Putamen (tissue), 1 donor: ENCODE measurements at regions not wholly inside any gene's neighbourhood (a gene's known extent, or its start where the extent isn't known, plus 50 kb on each side); places are given as distances from the start of the nearest gene placed in this dataset.

Source experiments
- DNase-seq: peaks from one replicate; pipeline ENCODE4 v3.0.0-alpha.2; 2016; ENCODE audit warnings: low spot score

DNA sequence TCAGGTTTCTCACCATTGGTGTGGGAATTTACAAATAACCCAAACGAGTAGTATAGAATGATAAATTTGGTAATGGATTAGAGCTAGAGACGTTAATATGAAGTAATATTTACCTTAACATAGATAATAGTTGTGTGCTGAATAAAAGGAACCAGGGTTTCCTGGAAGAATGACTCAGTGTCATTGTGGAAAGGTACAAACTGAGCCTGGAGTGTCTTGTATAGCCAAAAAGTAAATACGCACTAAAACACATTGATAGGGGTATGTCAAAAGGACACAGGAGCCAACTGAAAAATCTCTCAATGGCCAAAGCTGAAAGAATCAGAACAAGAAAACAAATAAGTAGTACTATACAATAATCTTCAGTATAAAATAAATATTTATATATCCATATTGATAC lies 363.5 kb downstream of the SLCO4C1 start:
- DNase-seq: no peak

DNA sequence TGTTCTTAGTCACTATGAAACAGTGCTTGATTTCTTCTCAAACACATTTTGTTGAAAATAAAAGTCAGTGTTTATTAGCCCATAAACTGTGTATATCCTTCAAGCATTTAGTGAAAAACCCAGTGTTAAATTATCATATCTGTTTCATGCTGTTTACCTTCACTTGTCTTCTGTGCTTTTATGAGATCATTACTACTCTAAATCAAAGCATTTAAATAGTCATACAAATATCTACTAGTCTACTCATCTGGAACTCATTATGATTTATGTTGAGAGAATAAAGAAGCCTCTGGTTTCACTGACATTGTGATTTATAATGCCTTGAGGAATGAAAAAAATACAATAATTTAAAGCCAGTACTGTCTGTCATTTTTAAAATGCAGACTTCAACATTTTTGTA lies 366.5 kb downstream of the SLCO4C1 start:
- no peak for DNase-seq

DNA sequence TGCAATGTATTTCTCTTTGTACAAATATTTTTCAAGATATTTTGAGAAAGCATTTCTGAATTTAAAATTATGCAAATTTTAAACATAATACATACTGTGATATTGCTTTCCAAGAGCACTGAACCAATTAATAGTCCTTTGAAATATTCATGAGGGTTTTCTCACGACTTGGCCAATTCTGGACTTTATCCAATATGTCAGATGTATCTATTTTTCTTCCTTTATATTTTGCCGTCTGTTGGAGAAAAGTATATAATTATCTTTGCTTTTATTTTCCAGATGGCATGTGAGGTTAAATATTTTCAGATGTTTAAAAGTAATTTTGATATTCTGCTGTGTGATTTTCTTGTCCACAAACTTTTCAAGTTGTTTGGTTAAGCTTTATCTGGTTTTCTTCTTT lies 378.9 kb downstream of the SLCO4C1 start:
- DNase-seq: no peak

DNA sequence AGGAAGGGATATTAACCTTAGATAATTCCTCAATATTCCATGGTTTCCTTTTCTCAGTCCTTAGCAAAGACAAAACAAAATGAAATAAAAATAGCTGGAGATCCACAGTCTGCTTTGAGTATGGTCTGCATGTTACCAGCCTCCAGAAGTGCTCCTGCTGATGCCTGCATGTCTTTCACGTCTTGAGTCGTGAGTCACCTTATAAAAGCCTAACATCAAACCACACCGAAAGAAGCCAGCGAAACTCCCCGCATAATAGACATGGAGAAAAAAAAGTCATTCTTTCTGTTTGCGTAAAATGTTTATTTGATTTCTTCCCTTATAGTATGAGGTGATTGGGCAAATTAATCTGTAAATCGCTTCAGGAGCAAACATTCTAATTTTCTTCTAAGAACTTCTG lies 380.5 kb downstream of the SLCO4C1 start:
- DNase-seq: no peak

DNA sequence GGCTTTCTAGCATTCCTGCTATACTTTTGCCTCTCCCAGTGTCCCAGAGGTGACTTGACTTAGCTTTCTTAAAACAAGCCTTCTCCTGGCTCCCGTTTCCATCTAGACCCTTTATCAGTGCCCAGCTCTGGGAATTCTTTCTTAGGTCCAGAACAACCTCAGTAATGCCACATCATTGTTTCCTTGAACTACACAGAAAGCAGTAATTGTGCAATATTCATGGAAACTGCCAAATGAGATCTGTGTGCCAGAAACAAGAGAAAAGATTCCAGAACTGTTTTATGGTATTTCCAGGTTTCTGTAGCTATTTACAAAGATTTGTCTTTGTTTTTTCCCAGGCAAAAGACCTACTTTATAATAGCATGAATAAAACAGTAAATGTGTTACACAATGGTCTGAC lies 391.3 kb downstream of the SLCO4C1 start:
- DNase-seq: no peak

DNA sequence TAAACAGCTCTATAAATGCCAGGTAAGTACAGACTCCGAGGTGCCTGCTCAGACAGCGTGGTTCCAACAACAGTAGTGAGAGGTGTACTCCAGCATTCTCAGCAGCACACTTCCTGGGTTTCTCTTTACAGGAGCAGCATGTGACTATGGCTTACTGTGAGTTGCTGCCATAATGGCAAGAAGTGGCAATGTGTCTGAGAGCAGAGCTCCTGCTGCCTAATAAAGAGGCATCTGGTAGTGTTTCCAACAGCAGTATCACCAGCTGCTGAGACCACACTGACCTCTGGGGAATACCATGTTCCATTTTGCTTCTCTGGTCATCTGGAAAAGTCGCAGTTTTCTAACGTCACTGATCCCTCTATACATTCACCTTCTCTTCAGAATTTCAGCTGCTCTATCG lies 398.2 kb downstream of the SLCO4C1 start:
- DNase-seq: no peak

DNA sequence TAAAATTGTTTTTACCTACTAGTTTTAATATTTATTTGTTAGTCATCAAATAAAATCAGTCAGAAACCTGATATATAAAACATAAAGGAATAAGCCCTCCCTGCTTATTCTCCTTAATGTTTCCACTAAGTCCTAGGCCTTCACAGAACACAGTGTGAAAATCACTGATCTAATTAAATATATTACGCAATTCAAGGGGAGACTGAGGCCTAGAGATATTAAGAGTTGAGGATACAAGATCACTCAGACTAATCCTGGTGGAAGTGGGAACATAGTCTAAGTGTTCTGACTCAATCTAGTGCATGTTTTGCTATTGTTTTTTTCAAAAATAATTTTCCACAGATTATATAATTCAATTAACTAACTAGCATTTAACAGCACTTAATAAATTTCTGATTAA lies 401.1 kb downstream of the SLCO4C1 start:
- no peak for DNase-seq

DNA sequence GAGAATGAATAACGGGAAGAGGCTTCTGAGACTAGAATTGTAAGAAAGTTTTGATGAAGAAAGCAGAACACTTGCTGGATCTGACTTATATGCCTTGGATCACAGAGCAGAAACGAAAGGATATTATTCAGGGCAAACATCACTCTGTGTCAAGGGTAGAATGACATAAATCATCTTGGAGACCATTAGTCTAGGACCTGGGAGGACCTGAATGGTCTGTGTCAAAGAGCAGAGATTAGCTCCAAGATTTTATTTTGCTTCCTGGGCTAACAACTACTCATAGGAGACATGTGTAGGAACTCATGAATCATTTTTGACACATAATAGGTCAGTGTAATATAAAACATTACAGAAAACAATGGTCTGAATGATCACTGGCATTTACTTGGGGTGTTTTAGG lies 417.9 kb downstream of the SLCO4C1 start:
- no peak for DNase-seq

DNA sequence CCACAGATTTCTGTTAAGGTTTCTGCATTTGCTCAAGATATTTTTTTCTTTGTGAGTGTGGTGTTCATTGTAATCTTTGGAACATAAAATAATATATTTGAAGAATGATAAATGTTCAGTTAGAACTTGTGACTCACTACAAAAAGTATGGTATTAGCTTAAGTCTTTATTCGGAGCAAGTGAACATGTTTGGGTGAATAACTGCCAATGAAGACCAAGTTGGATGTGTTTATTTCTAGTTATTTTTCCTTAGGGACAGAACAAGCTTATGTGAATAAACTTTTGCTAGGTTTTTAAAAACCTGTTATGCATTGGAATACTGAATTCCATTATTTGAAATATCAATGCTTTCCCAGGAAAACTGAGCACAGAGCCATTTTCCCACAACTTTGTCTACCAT lies 418.6 kb downstream of the SLCO4C1 start:
- DNase-seq: no peak

DNA sequence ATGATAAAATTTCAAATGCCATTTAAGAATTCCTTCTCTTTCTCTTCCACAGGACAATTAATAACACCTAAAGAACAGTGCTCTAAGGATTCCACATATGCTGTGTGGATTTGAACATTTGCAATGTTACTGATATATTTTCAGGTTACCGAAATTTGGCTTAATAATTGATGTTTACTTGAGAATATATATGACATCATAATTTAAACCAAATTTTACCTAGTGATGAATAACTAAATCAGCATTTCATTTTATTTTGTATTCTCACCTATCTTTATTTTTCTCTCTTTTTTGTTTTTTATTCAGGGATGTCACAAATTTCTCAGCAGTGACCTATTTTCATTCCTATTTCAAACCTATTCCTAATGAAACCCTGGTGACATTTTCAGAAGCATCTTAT lies 429.6 kb downstream of the SLCO4C1 start:
- DNase-seq: no peak

DNA sequence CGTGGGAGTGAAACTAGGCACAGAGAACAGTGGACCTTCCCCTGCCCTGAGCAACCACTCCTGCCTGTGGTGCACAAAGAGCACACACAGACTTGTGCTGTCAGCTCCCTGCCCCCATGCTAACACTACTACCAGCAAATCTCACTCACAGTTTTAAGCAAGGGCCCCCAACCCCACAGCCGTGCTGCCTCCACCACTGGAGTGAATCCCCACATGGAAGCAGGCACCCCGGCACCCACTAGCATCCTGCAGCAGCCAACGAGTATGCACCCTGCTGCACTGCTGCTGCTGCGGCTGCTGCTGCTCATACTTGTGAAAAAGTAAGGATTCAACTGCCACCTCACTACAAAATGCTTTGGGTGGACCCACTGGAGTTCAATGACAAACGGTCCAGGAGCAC lies 435.5 kb downstream of the SLCO4C1 start:
- DNase-seq: no peak

DNA sequence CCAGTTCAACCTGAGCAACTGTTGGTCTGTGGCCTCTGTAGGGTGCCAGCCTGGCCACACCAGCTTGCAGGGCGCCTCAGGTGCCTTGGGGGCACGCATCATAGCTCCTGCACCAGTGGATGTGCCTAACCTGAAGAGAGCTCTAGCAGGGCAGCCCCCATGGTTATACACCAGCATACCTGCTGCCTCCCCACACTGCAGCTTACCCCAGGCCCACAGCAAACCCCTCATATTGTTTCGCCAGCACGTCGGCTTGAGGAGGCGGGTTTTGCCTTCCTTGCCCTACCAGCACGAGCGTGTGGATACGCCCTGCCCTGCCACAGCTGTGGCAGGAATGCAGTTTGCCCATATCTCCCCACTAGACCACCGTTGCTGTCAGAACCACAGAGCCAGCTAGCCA lies 435.9 kb downstream of the SLCO4C1 start:
- DNase-seq: no peak

DNA sequence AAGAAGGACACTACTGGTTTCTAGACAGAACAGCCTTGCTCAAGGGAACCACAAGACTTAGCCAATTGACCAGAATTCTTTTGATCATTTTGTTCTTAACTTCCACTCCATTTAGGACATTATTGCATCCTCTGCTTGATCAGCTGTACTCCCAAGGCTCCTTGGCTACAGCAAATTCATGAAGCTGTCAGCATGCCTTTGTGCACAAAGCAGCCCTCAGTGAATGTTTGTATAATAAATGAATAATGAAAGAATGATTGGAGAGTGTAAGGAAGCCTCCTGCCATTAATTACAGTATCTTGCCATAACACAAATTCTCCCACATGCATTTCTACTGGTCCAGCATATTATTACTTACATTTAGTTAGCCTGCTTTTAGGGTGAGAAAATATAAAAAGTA lies 449.6 kb downstream of the SLCO4C1 start:
- DNase-seq: no peak

DNA sequence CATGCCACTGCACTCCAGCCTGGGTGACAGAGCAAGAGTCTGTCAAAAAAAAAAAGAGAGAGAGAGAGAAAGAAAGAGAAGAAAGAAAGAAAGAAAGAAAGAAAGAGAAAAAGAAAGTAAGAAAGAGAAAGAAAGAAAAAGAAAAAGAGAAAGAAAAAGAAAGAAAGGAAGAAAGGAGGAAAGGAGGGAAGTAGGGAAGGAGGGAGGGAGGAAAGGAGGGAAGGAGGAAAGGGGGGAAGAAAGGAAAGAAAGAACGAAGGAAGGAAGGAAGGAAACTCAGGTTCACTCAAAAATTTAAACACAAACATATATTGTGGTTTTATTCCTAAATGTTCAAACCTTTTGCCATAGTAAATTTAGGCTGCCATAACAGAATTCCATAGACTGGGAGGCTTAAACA lies 453.0 kb downstream of the SLCO4C1 start:
- no peak for DNase-seq

DNA sequence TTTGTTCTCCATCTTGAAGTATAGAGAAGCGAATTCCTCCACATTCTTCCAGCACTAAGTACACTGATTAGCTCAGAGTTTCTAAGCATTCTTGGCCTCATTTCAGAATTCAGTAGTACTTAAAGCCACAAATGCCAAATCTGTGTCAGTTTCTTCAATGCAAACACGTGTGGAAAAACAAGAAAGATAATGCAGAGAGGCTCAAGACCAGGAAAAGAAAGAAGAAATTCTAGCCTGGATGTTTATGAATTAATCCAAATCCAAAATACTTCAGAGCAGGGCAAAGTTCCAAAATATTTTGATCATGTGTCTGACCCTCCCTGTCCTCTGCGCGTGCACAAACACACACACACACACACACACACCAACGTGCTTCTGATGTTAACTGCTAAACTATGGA lies 457.6 kb downstream of the SLCO4C1 start:
- no peak for DNase-seq

DNA sequence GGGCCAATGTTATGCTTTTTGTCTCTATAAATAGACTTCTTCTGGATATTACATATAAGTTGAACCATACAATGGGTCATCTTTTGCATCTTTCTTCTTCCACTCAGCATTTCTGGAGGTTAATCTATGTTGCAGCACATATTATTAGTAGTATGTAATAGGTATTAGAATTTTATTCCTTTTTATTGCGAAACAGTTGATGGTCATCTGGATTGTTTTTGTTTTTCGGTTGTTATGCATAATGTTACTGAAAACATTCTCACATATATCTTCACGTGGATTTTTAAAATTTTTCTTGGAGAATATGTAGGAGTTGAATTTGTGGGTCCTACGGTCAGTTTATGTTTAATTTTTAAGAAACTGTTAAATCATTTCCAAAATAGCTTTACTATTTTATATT lies 466.8 kb downstream of the SLCO4C1 start:
- DNase-seq: no peak

DNA sequence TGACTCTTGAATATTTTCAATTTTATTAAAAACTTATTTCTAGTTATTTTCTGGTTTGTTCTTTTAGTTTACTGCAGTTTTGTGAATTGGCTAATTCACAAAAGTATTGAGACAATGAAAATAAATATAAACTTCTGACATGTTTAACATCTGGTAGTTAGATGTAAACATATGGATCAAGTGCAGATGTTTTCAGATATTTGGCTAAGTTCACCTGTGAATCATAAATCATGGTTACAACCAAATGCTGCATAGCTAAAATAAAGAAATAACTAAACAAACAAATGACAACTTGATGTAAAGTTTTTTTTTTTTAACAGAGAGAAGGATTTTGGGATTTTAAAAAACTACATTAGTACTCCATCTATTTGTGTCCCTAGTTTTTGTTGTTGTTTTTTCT lies 484.6 kb downstream of the SLCO4C1 start:
- DNase-seq: no peak

DNA sequence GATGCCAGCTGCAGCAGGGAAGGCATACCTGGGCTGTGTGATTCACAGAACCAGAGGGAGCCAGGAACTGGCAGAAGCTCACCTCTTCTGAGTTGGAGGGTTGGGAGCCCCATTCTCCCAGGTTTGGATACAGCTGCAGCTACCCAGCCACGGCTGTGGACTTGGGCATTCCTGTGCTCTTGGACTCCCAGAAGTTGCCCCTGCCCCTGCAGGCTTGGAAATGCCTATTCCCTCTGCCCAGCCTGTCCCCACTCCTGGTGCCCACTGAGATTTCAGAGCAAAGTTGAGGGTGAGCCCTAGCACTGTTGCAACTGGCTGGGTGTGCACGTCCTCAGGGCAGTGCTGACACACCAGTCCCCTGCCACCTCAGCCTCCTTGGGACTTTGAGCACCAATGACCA lies 489.7 kb downstream of the SLCO4C1 start:
- no peak for DNase-seq

DNA sequence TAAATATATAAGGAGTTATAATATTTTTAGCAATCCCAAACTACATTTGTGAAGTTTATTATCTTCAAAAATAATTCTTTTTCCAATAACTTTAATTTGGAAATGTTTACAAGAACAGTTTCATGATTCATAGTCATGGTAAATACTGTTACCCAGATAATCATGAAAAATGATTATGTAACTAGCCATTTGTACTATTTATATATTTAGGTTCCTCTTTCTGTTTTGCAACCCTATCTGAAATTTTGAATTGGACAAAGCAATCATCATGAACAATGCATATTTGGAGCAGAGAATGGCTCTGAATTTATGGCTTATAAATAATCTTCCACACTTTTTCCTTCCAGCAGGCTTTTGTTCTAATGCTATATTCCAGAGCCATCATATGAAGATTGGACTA lies 499.7 kb downstream of the SLCO4C1 start:
- DNase-seq: no peak

DNA sequence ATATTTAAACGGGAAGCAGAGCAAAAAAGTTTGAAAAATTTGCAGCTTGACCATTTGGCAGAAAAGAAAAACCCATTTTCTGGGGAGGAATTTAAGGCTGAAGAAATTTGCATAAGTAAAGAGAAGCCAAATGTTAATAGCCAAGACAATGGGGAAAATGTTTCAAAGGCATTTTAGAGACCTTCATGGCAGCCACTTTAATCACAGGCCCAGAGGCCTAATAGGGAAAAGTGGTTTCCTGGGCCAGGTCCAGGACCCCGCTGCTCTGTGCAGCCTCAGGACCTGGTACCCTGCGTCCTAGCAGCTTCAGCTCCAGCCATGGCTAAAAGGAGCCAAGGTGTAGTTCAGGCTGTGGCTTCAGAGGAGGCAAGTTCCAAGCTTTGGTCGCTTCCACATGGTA lies 507.3 kb downstream of the SLCO4C1 start:
- DNase-seq: no peak

DNA sequence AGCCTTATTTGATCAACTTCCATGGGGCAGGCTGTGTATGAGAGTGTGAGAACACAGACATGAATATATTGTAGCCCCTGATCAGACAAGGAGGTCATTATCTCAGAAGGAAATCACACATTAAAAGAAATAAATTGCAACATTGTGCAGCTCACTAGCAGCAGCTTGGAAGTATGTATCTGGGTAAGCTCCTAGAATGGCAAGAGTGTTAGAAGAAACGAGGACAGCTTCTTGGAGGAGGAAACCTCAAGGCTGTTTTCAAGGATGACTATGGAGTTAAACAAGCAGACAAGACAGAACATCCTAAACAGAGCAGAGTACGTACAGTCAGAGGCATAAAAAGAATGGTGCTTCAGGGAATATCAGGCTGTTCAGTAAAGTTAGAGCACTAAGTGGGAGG lies 511.0 kb downstream of the SLCO4C1 start:
- DNase-seq: no peak

DNA sequence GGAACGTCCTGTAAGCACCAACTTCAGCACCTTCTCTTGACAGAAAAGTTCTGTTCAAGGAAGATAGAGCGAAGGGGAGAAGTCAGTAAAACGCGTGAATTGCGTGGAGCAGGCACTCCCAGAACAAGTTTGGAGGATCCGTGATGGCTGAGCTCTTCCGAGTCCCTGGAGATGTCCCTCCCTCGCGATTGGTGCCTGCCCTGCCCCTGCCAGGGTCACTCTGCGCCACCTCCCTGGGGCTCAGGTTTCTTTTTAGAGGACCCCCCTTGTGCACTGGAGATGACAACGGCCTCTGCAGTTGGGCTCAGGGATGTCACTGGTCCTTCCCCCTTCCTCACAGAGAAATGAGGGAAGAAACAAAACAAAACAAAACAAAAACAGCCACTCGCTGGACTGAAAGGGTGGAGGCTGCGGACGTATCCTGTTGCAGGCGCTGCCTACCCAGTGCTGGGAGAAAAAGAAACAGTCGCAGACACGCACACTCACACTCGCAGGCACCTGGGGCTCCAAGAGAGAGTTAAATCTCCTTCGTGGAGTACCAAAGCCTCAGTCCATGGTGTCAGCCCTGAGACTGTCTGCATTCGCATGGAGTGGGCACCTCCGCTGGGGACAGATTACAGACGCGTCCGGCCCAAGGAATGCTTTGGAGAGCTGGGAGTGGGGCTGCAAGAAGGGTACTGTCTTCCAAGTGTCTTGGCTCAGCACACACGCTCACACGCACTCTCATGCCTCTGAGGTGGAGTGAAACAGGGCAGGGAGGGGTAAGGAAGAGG lies 512.7 kb downstream of the SLCO4C1 start:
- no peak for DNase-seq

DNA sequence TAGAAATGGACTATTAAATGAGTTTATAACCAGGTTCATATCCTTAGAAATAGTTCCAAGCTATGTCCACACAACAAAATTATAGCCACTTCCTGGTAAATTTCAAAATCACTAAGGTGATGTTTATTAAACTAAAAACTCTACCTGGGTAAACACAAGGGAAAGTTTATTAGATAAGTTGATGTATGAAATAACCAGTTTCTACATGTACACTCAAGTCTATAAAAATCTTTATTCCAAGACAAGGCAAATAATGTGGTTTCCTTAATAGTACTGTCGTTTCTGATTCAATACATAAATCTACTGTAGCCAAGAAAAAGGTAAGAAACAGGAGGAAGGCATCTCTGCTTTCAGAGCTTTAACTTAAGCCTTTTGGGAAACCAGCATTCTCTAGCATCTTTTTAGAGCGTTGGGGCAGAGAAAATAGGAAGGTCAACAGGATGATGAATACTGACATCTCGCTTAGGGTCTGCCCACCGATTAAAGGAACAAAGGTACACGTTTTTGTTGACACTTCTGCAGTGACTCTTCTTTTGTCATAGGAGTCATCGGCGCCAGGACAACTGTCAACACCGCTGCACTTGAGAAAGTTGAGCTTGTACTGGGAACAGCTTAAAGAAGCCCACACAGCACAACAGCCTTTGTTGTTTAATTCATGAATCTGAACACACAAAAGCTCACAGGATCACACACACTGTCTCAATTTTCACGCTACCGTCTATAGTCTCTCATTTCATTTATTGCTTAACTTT lies 513.6 kb downstream of the SLCO4C1 start:
- DNase-seq: no peak

DNA sequence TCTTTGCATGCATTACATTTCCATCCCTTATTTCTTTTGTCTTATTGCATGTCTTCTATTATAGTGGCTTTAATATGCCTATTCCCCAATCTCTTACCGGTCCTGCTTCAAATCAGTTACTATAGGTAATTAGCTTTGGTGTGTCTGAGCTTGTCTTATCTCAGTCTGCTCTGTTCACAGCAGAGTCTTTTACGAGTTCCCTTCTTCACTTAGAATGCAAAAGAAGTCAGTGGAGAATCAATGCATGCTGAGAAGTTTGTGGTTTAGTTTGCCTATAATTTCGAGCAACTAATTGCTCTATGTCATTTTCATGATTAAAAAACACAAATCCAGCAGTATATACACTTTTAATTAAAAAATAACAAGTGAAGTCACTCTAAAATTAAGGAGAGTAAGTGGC lies 545.0 kb downstream of the SLCO4C1 start:
- DNase-seq: no peak
